Hematopoietic multipotent progenitor cell treated with erythropoietin and hydrocortisone succinate and interleukin-3 and kit ligand, for 15 days (in vitro differentiated cells): ENCODE measurements at regions not wholly inside any gene's neighbourhood (a gene's known extent, or its start where the extent isn't known, plus 50 kb on each side); places are given as distances from the start of the nearest gene placed in this dataset.

ENCODE experiments used
- DNase-seq: peaks from one replicate; pipeline ENCODE4 v3.0.0-alpha.2; 2015; ENCODE audit warnings: low spot score

DNA sequence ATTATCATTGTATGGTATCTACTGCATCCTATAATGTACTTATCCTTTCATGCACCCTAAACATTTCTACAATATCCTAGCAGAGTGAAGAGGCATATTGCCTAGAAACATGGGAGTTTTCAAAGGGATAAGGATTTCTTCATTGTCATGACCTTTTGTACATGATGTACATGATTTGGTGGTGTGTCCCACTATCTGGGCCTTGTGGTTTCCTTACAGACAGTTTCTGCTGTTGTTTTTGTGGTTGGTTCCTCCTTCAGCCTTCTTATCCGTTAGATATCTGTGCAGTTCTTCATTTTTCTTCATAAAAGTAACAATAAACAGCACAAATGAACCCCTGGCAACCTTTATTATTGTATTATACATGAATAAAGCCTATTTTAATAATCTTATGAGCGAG, 70.4 kb upstream of the BACH1 start:
- DNase-seq, result no peak

DNA sequence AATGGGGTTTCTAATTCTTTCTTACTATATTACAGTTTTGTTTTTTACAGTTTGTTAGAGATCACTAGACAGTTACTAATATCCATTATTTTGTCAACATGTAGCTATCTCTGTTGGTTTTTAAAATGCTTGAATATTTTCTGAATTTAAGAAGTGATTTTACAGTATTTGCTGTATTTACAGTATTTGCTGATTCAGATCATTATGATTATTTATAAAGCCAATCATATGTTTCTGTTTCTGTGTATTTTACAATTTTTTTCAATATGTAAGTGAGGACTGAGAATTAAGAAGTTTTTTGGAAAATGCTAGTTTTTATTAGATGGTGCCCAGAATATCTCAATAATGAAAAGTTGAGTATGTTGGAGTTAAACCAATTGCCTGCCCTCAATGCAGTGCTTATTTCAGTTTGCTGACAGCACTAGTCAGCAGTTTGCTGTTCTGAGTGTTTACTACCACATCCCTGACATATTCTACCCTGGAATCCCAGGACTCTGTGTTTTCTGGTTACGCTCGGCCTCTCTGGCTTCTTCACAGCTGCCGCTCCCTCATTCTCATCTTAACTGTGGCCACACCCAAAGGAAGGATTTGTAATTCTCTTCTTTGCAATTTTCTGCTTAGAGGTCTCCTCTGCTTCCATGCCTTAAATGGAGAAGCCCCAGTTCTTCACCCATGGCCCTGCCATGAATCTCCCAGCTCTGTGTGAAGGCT, 68.0 kb upstream of the BACH1 start:
- no peak for DNase-seq

GRCh38 chr21:29231756-29232529, 66.8 kb upstream of the BACH1 start:
- DNase-seq, result no peak

DNA sequence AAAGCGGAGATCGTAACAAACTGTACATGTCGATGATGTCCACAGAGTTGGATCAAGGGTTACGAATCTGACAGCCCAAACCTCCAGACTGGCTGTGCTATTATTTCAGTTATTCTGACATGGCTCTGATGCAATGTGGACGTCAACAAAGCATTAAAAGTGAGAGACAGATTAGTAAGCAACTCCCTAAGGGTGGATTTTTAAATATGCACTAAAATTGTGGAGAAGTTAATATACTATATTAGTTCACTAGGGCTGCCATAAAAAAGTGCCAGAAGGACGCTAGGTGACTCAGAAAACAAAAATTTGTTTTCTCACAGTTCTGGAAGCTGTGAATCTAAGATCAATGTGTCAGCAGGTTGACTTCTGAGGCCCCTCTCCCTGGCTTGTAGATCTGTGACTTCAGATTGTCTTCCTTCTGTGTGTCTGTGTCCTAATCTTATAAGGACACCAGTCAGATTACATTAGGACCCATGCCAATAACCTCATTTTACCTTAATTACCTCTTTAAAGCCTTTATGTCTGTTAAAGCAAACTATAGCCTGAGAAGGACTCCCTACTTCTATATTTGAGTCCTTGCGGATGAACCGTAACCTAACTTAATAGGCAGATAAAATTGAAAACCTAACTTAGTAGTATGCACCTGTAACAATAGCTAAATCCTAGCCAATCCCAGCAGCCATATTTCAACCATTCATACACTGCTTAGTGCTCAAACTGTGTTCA, 66.0 kb upstream of the BACH1 start:
- no peak for DNase-seq

- peak; percentile 7 for DNase-seq
Measured at GRCh38 chr21:29233256-29233546, 65.5 kb upstream of the BACH1 start.

GRCh38 chr21:29233611-29234540, 64.8 kb upstream of the BACH1 start:
- DNase-seq, result no peak

DNA sequence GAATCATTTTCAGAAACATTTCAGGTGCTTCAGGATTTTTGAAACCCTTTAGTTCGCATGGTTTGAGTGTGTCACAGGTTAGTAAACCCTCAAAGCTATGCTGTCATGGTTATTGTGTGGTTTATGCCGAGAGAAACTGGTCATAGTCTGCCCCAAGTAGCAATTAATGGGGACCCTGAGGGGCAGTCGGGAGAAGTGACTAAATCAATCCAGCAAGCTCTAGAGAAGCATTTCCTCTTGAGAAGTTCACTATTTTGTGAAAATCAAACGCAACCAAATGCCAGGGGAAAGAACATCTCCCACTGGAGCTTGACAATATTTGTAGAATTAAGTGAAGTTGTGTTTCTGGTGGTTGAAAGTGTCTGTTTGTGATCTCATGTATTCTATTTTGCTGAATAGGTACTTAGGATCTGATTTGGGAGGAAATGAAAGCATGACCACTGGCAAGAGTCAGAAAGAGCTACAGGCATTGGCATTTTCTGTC, 63.0 kb upstream of the BACH1 start:
- no peak for DNase-seq

DNA sequence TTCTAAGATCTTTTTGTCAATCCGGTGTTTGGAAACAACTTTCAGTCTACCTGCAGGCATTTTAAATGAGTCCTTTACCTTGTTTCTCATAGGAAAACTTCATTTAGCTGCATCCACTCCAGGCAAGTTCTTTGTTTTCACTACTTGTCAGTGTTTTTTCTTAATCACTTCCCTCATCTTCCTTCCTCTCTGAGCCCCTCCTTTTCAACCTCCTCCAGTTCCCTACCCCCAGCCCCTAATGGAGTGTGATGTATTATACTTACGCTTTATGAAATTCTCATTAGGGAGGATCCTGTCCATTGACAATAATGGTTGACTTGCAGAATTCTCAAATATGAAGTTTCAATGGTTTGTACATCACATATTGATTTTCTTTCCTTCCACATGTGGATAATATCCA, 62.5 kb upstream of the BACH1 start:
- DNase-seq, result no peak

DNA sequence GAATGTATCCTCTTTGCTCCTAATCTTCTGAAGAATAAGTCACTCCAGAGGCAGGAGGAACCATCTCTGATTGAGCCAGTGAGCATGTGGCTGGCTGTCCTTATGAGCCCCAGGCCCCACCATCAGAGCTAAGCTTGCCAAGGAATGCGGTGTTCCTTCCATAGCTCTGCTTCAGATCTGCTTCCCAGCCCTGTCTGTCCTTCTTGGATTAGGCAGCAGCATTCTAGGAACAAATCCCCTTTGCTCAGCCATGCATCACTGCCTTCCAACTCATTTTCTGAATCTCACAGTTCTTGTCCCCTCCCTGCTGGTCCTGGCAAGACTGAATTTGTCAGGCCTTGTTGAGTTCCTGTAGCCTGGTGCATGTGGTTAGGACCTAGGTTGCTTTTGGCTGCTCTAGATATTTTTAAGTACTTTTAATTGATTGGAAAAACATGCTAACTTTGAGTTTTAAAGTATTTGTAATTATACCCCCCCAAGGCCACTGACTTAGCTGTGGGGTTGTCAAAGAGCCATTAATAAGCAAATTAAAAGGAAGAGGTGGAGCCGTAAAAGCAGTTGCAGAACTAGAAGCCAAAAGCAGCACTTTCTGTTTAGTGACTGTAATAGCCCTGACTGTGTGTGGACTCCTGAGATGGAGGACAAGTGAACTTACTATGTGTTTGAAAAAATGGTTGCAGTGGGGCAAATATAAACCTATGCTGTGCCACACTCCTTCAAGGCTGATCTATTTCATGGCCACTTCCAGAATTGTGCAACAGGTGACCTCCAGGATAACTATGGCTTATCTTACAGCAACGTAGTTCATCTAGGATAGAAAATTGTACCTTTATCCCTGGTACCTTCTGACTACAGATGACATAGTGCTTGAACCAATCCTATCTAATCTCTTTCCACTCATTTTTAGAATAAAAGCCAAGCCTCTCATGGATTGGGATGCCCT, 61.3 kb upstream of the BACH1 start:
- no peak for DNase-seq

DNA sequence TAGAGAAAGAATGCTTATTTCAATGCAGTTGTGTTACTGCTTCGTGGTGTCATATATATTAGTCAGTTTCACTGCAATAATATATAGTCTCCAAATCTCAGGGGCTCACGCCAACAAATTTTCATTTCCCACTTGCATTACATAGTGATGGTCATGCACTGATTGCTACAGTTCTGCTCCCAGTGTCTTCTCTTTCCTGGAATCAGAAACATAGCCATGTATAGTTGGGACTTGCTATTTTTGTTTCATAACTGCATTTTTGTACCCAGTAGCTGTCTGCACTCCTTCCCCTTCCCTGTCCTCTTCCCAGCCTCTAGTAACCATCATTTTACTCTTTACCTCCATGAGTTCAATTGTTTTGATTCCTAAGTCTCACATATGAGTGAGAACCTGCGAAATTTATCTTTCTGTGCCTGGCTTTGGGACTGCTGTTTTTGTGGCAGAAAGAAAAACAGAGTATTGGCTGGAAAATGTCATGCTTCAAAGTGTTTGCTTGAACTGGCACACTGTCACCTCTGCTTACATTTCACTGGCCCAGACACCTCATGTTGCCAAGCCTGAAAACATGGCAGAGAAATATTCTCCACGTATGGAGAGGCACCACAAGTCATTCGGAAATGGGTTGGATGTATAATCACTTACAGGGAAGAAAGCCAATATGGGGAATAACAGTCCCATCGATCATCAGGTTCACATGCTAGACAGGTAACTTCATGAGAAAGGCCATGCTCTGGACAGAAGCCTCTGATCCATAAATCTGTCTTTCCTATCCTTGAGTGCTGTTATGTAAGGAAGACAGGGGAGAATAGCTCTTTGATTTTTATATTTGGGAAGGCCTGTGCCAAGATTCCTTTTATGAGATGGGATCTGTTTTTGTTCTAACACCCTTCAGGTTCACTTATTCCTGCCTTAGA, 60.4 kb upstream of the BACH1 start:
- no peak for DNase-seq

DNA sequence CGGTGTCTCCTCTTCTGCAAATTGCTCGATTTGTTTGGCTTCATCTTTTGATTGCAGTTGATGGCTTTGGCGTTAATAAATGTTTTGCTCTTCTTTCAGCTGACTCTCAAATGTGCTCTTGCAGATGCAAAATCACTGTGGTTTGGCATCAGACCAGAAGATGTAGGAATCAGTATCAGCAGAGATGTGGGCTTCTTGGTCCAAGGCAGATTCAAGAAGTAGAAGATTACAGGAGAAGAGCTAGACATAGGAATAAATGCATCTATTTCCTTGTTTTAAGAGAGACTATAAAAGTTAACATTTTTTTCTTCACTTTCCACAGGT, 59.8 kb upstream of the BACH1 start:
- peak; percentile 34 for DNase-seq

GRCh38 chr21:29240136-29240535, 58.6 kb upstream of the BACH1 start:
- DNase-seq, result no peak

DNA sequence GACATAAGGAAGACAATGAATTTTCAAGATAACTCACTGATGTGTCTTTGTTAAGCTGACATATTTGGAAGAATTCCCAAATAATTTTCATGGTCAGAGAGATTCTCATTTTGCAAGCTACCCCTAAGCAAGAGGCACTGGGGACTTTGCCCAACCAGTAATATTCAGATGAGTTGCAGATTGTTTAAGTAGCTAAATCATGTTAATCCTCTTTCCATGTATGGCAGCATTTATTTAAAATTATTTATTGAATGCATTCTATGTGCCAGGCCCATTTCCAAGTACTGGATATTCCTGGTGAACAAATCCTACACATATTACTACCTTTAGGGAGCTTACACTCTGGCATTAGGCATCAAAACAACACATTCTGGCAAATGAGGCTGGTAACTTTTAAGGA, 56.5 kb upstream of the BACH1 start:
- no peak for DNase-seq

DNA sequence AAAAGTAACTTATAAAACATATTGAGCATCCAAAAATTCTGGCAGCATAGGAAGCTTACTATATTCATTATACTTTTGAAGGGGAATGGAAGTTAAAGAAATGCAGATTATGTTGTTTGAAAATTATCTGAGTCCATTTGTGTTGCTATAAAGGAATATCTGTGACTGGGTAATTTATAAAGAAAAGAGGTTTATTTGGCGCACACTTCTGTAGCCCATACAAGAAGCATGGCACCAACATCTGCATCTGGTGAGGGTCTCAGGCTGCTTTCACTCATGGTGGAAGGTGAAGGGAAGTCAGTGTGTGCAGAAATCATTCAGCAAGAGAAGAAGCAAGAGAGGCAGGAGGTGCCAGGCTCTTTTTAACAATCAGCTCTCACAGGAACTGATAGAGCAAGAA, 55.5 kb upstream of the BACH1 start:
- DNase-seq, result no peak

GRCh38 chr21:29245104-29245643, 53.5 kb upstream of the BACH1 start:
- no peak for DNase-seq

DNA sequence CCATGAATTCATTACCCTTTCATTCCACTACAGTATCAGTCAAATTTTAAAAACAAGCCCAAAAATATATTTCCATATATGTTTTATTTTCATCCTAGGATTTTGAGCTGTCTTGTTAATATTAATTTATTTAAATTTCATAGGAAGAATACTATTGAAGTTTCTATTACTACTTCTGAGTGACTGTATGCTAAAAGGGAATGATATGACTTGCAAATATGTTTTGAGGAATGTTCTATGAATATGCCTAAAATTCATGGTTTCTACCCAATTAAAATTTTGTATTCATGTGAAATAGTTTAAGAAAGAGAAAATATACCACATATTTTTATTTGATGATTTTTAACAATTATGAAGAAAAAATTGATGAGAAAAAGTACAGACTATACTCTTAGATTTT, 52.9 kb upstream of the BACH1 start:
- DNase-seq, result no peak

DNA sequence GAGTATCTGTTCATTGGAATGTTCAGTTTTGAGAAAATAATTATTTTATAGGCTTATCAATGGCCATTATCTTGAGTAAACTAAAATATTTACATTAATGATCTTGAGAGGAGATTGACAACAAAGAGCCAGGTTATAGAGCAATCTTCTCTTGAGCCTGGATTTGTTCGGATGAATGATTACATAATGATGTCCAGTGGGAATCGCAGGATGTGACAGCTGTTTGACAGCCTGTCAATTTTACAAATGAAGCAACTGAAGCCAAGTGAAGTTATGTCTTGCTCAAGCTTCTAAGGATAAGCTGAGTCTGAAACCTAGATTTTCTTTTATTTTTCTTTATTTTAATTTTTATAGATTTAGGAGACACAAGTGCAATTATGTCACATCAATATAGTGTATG, 52.1 kb upstream of the BACH1 start:
- DNase-seq, result no peak

DNA sequence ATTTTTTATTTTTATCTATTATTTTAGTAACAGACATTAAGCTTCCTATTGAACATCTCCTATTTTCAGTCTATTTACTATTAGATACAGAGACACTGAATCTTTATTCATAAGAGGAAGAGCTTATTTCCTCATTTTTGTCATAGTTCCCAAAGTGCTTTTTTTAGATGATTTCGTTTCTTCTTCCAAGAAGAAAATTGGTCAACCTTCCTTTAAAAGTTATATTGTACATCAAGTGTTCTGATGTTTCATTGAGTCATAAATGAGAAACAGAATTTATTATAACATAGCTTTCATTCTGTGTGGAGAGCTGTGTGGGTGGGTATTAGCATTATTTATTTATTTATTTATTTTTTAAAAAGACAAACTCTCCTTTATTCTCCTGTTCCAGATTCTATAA, 50.6 kb upstream of the BACH1 start:
- no peak for DNase-seq
